ENCODE measurements at regions not wholly inside any gene's neighbourhood (a gene's known extent, or its start where the extent isn't known, plus 50 kb on each side); places are given as distances from the start of the nearest gene placed in this dataset.

DNA sequence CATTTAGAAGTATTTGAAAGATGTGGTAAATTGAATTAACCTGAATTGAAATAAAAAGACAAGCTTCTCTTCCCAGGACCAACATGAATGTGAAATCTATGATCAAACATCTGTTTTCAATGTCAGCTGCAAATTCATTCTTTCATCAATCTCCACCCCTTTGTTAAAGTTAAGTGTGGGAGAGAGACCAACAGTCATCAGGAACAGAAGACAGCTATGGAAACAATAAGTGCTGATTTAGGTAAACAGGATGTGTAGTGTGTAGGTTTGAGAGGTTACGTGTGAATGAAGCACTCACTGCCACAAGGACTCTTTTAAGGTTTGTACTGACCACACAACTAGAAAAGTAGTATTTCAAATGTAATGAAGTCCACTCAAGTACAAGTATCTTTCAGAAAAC, 1659.8 kb upstream of the CELF4 start:
- ATAC-seq (ENCODE audit: insufficient number of reproducible peaks, low FRiP score, low read depth) (no peak), DNase-seq (ENCODE audit: low spot score) (no peak)
- Histone ChIP-seq H3K27ac (no peak overlapping the region), H3K4me1 (ENCODE audit: control insufficient read depth in 1 of 2, low read depth in 2 of 2) (no peaks in the 10 kb centered on the region), H3K36me3 (no peaks in the 10 kb centered on the region), H3K9me3 (no peaks in the 10 kb centered on the region), H3K27me3 (replicated peaks; ENCODE audit: insufficient read depth) (no peaks in the 10 kb centered on the region), H3K4me3 (no peak overlapping the region)
- TF ChIP-seq CTCF (IDR thresholded peaks at IDR 0.05), result no peak

DNA sequence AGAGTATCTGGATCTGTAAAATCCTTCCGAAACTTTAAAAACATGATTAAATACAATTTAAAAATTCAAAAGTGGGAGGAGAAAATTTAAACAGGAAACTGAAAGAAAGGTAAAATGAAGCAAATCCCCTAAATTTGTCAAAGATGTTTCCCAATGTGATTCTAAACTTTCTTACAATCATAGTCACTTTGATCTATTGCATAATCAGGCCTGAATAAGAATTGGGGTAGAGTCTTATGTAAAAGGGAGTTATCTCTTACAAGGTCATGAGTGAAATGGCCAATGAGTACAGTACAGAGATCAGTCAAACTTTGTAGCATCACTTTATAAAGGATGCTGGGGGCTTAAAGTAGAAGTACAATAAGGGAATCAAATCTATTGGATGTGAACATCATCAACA, 1657.7 kb upstream of the CELF4 start:
- ATAC-seq (ENCODE audit: insufficient number of reproducible peaks, low FRiP score, low read depth) (no peak), DNase-seq (ENCODE audit: low spot score) (no peak)
- no peaks in the 10 kb centered on the region for H3K9me3 ChIP-seq

DNA sequence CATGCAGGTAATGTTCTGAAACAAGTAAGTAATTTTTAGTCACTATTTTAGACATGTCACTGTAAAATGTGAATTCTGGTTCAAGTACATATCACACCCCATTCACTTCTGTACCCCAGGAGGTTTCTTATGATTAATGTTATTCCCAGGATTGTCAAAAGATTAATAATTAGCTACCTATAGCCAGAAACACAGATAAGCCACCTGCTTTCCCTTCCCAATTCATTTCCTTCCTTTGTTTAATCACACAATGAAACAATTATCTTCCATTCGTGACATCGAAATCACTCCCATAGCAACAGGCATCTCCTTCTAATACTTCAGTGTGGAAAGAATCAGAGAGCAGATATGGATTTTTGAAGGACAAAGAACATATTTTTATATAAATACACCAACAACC, 1650.3 kb upstream of the CELF4 start:
- H3K27me3 ChIP-seq (replicated peaks; ENCODE audit: insufficient read depth), result no peaks in the 10 kb centered on the region
- H3K4me1 ChIP-seq (ENCODE audit: control insufficient read depth in 1 of 2, low read depth in 2 of 2), result no peaks in the 10 kb centered on the region
- H3K27ac ChIP-seq, result no peak overlapping the region
- H3K9me3 ChIP-seq, result no peaks in the 10 kb centered on the region
- H3K4me3 ChIP-seq, result no peak overlapping the region
- TF ChIP-seq CTCF (IDR thresholded peaks at IDR 0.05), result no peak
- H3K36me3 ChIP-seq, result no peaks in the 10 kb centered on the region
- ATAC-seq (ENCODE audit: insufficient number of reproducible peaks, low FRiP score, low read depth) (no peak), DNase-seq (ENCODE audit: low spot score) (no peak)

More for the DNA sequence above, 1657.7 kb upstream of the CELF4 start:
- Histone ChIP-seq H3K4me1 (ENCODE audit: control insufficient read depth in 1 of 2, low read depth in 2 of 2) (no peaks in the 10 kb centered on the region), H3K27ac (no peak overlapping the region), H3K36me3 (no peaks in the 10 kb centered on the region), H3K27me3 (replicated peaks; ENCODE audit: insufficient read depth) (no peaks in the 10 kb centered on the region), H3K4me3 (no peak overlapping the region)
- no peak for TF ChIP-seq CTCF (IDR thresholded peaks at IDR 0.05)

GRCh38 chr18:39211461-39211860, 1645.9 kb upstream of the CELF4 start:
- Histone ChIP-seq H3K4me1 (ENCODE audit: control insufficient read depth in 1 of 2, low read depth in 2 of 2) (no peaks in the 10 kb centered on the region), H3K27me3 (replicated peaks; ENCODE audit: insufficient read depth) (no peaks in the 10 kb centered on the region), H3K9me3 (no peaks in the 10 kb centered on the region), H3K36me3 (no peaks in the 10 kb centered on the region), H3K4me3 (no peak overlapping the region), H3K27ac (no peak overlapping the region)
- ATAC-seq (ENCODE audit: insufficient number of reproducible peaks, low FRiP score, low read depth), result no peak
- no peak for DNase-seq (ENCODE audit: low spot score)
- TF ChIP-seq CTCF (IDR thresholded peaks at IDR 0.05), result no peak

DNA sequence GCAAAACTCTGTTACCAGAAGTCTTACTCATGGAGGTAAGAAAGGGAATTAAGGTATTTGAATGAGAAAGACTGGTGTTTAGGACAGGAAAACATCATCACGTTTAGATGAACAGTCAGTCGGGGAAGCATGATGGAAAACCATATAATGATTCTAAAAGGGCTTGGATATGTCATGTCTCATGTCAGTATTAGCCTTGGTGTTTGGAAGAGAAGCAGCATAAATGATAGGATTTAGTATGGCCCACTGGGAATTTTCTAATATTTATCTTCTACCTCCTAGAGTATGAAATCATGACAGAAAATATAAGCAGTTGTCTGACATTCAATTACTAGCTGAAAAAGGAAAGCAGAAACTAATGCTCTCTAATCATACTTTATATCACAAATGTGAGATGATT, 1643.6 kb upstream of the CELF4 start:
- no peak for TF ChIP-seq CTCF (IDR thresholded peaks at IDR 0.05)
- no peak for ATAC-seq (ENCODE audit: insufficient number of reproducible peaks, low FRiP score, low read depth)
- no peaks in the 10 kb centered on the region for H3K36me3 ChIP-seq

More for the DNA sequence above, 1643.6 kb upstream of the CELF4 start:
- no peak for DNase-seq (ENCODE audit: low spot score)
- no peaks in the 10 kb centered on the region for H3K4me1 ChIP-seq (ENCODE audit: control insufficient read depth in 1 of 2, low read depth in 2 of 2)
- H3K27me3 ChIP-seq (replicated peaks; ENCODE audit: insufficient read depth), result no peaks in the 10 kb centered on the region
- H3K4me3 ChIP-seq, result no peak overlapping the region
- no peak overlapping the region for H3K27ac ChIP-seq
- H3K9me3 ChIP-seq, result no peaks in the 10 kb centered on the region
